Upper lobe of left lung (tissue), 6 donors: ENCODE measurements at regions not wholly inside any gene's neighbourhood (a gene's known extent, or its start where the extent isn't known, plus 50 kb on each side); places are given as distances from the start of the nearest gene placed in this dataset.

ENCODE experiments used
- ATAC-seq, 2 donors: fragments of 200-7000 bp; cut with Tn5 transposase; one replicate each; pipeline ENCODE4 v1.9.1; 2022; ENCODE audit warnings: mild to moderate bottlenecking in 2 of 2, moderate library complexity in 2 of 2; ENCODE audit not compliant: low FRiP score in 2 of 2
- DNase-seq, 2 donors: peaks; one replicate each; pipeline ENCODE4 v3.0.0-alpha.2; 2019 to 2020
- H3K27ac ChIP-seq, 4 donors: fragments of 200-600 bp; sonication (generic); one replicate each; pipeline ENCODE4 v1.5.1; 2016 to 2019
- H3K27me3 ChIP-seq, 4 donors: fragments of 200-600 bp; sonication (generic); one replicate each; pipeline ENCODE4 v1.5.1; 2017 to 2019
- H3K36me3 ChIP-seq, 4 donors: fragments of 200-600 bp; sonication (generic); one replicate each; pipeline ENCODE4 v1.5.1; 2016 to 2019
- H3K4me1 ChIP-seq, 4 donors: fragments of 200-600 bp; sonication (generic); one replicate each; pipeline ENCODE4 v1.5.1; 2018 to 2019
- H3K4me3 ChIP-seq, 4 donors: fragments of 200-600 bp; sonication (generic); one replicate each; pipeline ENCODE4 v1.5.1; 2017 to 2019; ENCODE audit warnings: mild to moderate bottlenecking in 2 of 4, moderate library complexity in 1 of 4
- H3K9me3 ChIP-seq, 4 donors: fragments of 200-600 bp; sonication (generic); one replicate each; pipeline ENCODE4 v1.5.1; 2018 to 2019
- CTCF ChIP-seq, 6 experiments: fragments of 450-650 bp in 4 of 6; fragments of 200-600 bp in 2 of 6; sonication (generic) in 2 of 6; IDR thresholded peaks; one replicate each; pipeline ENCODE4 v1.5.1; 2016 to 2019; ENCODE audit warnings: antibody characterized with exemption in 6 of 6
- EP300 ChIP-seq, 4 donors: sonication (generic); formaldehyde crosslinking; IDR thresholded peaks; one replicate each; pipeline ENCODE4 v1.5.1; 2017; ENCODE audit warnings: antibody characterized with exemption in 4 of 4, control low read depth in 2 of 4
- POLR2A ChIP-seq, 4 donors: fragments of 450-650 bp; IDR thresholded peaks; one replicate each; pipeline ENCODE4 v1.5.1; 2016 to 2017; ENCODE audit warnings: antibody characterized with exemption in 4 of 4, mild to moderate bottlenecking in 2 of 4
- POLR2AphosphoS5 ChIP-seq, 2 donors: sonication (generic); formaldehyde crosslinking; IDR thresholded peaks; one replicate each; pipeline ENCODE4 v1.5.1; 2017; ENCODE audit warnings: antibody characterized with exemption in 2 of 2
- WGBS, 2 donors: methylation state at CpG; one replicate each; pipeline ENCODE4 v1.1.5; 2017 to 2018; 5-methylcytosine and 5-hydroxymethylcytosine counted together
- donor health status: DM: no; HTN: no; CAD: no; lungs with moderate emphysema.
- donor health status: DM: no; HTN: yes; CAD: no; lungs with severe emphysema.

GRCh38 chr20:11186301-11187008 is 512.7 kb upstream of the JAG1 start:
- Histone ChIP-seq H3K27me3 (no peaks in the 10 kb centered on the region), H3K9me3 (peaks cover 4 to 7% (median 6%) of the 10 kb centered on the region in 4 donors), H3K4me1 (peaks cover 0 to 4% (median 0%) of the 10 kb centered on the region in 4 donors), H3K36me3 (no peaks in the 10 kb centered on the region), H3K27ac (no peak overlapping the region), H3K4me3 (no peak overlapping the region)
- TF ChIP-seq EP300 (IDR thresholded peaks at IDR 0.05), result no peak
- TF ChIP-seq CTCF (IDR thresholded peaks at IDR 0.05), result no peak
- no peak for TF ChIP-seq POLR2AphosphoS5 (IDR thresholded peaks at IDR 0.05)
- DNase-seq (no peak), ATAC-seq (no peak)
- WGBS, 2 donors, result 69 to 86% methylated on average over 3 of the region's 3 CpGs

GRCh38 chr20:11188843-11189603 is 515.2 kb upstream of the JAG1 start:
- ATAC-seq, result no peak
- DNase-seq, result no peak
- Histone ChIP-seq H3K9me3 (peaks cover 4 to 7% (median 6%) of the 10 kb centered on the region in 4 donors), H3K36me3 (no peaks in the 10 kb centered on the region), H3K27me3 (no peaks in the 10 kb centered on the region), H3K4me3 (no peak overlapping the region), H3K27ac (no peak overlapping the region), H3K4me1 (no peaks in the 10 kb centered on the region)
- TF ChIP-seq POLR2A (IDR thresholded peaks at IDR 0.05) (no peak), CTCF (IDR thresholded peaks at IDR 0.05) (no peak), POLR2AphosphoS5 (IDR thresholded peaks at IDR 0.05) (no peak), EP300 (IDR thresholded peaks at IDR 0.05) (no peak)
- 82 to 90% methylated on average over 8 of the region's 8 CpGs for WGBS, 2 donors

- Histone ChIP-seq H3K4me3 (no peak overlapping the region), H3K27ac (no peak overlapping the region), H3K36me3 (no peaks in the 10 kb centered on the region), H3K27me3 (no peaks in the 10 kb centered on the region), H3K4me1 (peaks cover 0 to 9% (median 5%) of the 10 kb centered on the region in 4 donors), H3K9me3 (no peaks in the 10 kb centered on the region)
- no peak for ATAC-seq
- TF ChIP-seq POLR2A (IDR thresholded peaks at IDR 0.05) (no peak), POLR2AphosphoS5 (IDR thresholded peaks at IDR 0.05) (no peak), EP300 (IDR thresholded peaks at IDR 0.05) (no peak), CTCF (IDR thresholded peaks at IDR 0.05) (no peak)
- DNase-seq, result no peak
- 88 to 94% methylated on average over 2 of the region's 2 CpGs for WGBS, 2 donors
These were observed 516.9 kb upstream of the JAG1 start for GRCh38 chr20:11190741-11191140.

- peaks cover 7 to 15% (median 12%) of the 10 kb centered on the region in 4 donors for H3K4me1 ChIP-seq
- 86 to 100% methylated on average over 1 of the region's 1 CpG for WGBS, 2 donors
These were observed 518.3 kb upstream of the JAG1 start for GRCh38 chr20:11192106-11192505.

More at GRCh38 chr20:11192106-11192505, 518.3 kb upstream of the JAG1 start:
- no peak overlapping the region for H3K4me3 ChIP-seq
- H3K27ac ChIP-seq, result no peak overlapping the region
- H3K9me3 ChIP-seq, result no peaks in the 10 kb centered on the region
- TF ChIP-seq POLR2A (IDR thresholded peaks at IDR 0.05) (no peak), POLR2AphosphoS5 (IDR thresholded peaks at IDR 0.05) (no peak), CTCF (IDR thresholded peaks at IDR 0.05) (no peak)
- H3K27me3 ChIP-seq, result no peaks in the 10 kb centered on the region
- no peak for DNase-seq
- H3K36me3 ChIP-seq, result no peaks in the 10 kb centered on the region
- ATAC-seq, result no peak
